ENCODE measurements at regions not wholly inside any gene's neighbourhood (a gene's known extent, or its start where the extent isn't known, plus 50 kb on each side); places are given as distances from the start of the nearest gene placed in this dataset.

DNA sequence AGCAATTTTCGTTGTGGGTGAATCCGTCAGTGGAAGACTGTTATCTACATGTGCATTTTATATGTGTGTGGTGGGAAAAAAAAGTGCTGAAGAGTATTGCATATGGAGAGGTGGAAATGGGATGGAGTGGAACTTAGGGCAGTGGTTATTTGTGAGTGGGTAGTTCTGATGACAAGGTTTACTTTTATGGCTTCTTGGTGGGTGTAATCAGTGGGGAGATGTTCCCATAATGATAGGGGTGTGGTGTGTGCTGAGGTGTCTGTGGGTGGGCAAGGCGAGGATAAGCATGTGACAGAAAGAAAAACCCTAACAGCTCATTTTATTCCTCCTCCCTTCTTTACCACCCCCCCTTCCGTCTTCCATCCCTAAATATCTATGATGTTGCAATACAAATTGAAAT is 288.1 kb downstream of the NUF2 start:
- TF ChIP-seq, protein P1, sequence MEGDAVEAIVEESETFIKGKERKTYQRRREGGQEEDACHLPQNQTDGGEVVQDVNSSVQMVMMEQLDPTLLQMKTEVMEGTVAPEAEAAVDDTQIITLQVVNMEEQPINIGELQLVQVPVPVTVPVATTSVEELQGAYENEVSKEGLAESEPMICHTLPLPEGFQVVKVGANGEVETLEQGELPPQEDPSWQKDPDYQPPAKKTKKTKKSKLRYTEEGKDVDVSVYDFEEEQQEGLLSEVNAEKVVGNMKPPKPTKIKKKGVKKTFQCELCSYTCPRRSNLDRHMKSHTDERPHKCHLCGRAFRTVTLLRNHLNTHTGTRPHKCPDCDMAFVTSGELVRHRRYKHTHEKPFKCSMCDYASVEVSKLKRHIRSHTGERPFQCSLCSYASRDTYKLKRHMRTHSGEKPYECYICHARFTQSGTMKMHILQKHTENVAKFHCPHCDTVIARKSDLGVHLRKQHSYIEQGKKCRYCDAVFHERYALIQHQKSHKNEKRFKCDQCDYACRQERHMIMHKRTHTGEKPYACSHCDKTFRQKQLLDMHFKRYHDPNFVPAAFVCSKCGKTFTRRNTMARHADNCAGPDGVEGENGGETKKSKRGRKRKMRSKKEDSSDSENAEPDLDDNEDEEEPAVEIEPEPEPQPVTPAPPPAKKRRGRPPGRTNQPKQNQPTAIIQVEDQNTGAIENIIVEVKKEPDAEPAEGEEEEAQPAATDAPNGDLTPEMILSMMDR (conservative IDR thresholded peaks at IDR 0.05; ENCODE audit: low read depth, low read length), result no peak
- no peak for TF ChIP-seq EZH2 (IDR thresholded peaks at IDR 0.05; ENCODE audit: borderline replicate concordance, low read depth, low read length, poor library complexity, severe bottlenecking)
